GM18873 (cell line): ENCODE measurements at regions not wholly inside any gene's neighbourhood (a gene's known extent, or its start where the extent isn't known, plus 50 kb on each side); places are given as distances from the start of the nearest gene placed in this dataset.
"Not testable (repeated sequence)": the region's sequence is repeated elsewhere in the genome, so short reads cannot be mapped to it uniquely, and the experiment has no call there.

ENCODE experiments used
- ATAC-seq: cut with Tn5 transposase; IDR thresholded peaks from one replicate; pipeline ENCODE4 v1.9.1; 2021; ENCODE audit warnings: mild to moderate bottlenecking, moderate library complexity, moderate number of reproducible peaks; ENCODE audit not compliant: unreplicated experiment, low FRiP score

DNA sequence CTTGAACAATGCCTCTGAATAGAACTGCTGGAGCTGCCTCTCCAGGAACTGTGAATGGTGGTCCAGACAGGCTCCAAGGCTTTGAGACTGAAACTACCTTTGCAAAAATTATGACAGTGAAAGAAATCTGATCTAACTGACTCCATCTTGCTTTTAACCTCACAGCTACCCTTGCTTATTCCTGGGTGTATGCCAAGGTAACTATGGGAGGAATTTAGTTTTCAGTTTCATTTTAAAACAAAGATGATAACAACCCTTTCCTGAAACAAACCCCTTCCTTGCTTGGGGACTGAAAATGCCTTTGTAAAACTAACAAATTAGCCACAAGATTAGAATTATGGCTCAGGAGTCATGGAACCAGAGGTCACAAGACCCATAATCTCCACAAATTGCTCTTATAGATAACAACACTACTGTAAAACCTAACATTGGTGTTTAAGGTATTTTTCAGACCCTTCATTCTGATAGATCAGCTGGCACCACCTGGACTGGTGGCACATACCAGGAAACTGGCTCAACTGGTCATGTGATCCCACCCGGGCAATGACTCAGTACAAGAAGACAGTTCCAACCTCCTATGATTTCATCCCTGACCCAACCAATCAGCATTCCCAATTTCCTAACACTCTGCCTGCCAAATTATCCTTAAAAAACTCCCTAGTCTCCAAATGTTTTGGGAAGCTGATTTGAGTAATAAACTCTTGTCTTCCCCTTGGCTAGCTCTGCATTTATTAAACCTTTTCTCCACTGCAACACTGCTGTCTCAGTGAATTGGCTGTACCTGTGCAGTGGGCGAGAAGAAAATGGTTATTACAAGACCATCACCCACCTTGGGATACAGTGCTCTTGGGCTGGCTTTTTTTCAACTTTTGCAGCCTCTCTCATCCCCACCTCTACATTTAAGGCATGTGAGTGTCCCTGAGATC, 608.1 kb downstream of the TYW1 start:
- ATAC-seq = no peak

DNA sequence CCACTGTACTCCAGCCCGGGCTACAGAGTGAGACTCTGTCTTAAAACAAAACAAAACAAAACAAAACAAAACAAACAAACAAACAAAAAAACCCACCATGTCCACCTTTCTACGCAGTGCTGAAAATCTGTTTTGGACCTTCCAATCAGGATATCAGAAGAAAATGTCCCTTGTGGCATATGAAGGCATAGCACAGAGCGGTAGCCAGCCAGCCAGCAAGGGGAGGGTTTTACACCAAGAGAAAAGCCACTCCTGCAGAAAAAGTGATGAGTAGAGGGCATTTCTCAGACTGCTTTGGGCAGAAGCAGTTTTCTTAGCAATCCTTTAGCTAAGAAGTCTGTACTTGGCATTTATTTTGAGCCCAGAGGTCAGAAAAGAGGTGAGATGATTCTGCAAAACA, 612.2 kb downstream of the TYW1 start:
- no peak for ATAC-seq

DNA sequence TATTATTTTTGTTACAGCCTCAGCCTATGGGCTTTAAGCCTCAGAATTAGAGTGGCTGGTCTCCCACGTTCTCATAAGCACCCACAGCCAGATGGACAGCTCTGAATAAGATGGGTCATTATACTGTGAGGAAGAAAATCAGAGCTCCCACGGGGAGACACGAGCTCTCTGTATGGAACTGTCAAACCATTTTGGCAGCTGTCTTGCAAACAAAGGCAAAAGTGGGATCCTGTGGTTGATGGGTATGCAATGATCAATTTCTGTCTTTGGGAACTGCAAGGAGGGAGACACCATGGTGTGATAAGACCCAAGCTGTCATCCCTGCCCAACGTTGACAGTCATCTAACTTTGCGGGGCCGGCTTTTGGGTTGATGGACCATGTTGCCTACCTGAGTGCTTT, 614.3 kb downstream of the TYW1 start:
- no peak for ATAC-seq

GRCh38 chr7:67614843-67615242, 618.2 kb downstream of the TYW1 start:
- no peak for ATAC-seq

GRCh38 chr7:67616517-67616916, 619.9 kb downstream of the TYW1 start:
- ATAC-seq = no peak

- no peak for ATAC-seq
These were observed 622.0 kb downstream of the TYW1 start for GRCh38 chr7:67618556-67619162.

DNA sequence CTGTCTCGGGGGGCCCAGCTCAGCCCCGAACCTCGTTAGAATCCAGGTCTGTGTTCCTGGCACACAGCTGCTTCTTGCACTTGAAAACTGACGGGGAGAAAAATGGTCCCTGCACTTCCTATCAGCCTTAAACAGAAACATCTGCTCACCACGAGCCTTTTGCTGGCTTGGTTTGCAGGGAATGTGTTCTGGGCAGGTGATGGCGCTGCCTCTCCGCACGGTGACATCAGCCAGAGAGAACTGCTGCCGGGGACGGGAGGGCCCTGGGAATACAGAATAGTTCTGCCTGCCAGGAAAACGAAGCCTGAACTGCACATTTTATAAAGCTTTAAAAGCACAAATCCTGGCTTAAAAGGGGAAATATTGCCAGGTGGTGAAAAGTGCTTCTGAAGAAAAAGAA, 622.5 kb downstream of the TYW1 start:
- no peak for ATAC-seq

GRCh38 chr7:67620216-67620933, 623.7 kb downstream of the TYW1 start:
- no peak for ATAC-seq

DNA sequence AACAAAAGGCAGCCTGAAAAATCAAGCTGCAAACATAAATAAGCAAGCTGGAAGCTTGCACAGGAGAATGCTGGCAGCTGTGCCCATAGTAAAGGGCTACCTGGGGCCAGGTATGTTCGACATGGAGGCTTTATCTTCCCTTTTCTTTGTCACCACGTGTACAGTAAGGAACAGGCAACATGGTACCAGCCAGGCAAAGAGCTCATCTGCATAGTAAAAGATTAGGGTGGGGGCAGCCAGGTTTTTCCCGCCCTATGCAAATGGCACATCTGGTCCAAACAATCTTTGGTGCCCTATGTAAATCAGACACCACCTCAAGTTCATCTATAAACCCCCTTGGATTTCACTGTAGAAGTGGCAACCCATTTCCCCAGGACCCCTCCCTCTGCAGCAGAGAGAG, 625.1 kb downstream of the TYW1 start:
- ATAC-seq = no peak

- ATAC-seq = no peak
These were observed 628.7 kb downstream of the TYW1 start for GRCh38 chr7:67625257-67625737.

DNA sequence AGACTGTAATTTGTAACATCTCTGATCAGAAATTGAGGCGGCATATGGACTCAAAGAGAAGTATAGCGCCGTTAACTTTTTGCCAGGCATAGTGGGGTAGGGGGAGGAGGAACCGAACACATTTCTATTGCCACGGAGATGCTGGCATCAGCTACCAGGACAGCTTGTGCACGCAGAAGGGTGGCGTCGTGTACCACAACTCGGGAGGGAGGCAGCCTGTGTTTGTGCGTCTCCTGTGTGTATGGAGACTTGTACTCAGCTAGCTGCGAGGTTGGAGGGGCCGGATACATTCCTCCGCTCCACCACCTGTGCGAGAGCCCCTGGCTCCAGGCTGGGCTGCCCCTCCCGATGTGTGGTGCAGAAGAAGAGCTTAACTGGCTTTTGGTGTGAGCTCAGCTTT, 634.8 kb downstream of the TYW1 start:
- ATAC-seq = no peak

GRCh38 chr7:67635271-67635670, 638.6 kb downstream of the TYW1 start:
- no peak for ATAC-seq

DNA sequence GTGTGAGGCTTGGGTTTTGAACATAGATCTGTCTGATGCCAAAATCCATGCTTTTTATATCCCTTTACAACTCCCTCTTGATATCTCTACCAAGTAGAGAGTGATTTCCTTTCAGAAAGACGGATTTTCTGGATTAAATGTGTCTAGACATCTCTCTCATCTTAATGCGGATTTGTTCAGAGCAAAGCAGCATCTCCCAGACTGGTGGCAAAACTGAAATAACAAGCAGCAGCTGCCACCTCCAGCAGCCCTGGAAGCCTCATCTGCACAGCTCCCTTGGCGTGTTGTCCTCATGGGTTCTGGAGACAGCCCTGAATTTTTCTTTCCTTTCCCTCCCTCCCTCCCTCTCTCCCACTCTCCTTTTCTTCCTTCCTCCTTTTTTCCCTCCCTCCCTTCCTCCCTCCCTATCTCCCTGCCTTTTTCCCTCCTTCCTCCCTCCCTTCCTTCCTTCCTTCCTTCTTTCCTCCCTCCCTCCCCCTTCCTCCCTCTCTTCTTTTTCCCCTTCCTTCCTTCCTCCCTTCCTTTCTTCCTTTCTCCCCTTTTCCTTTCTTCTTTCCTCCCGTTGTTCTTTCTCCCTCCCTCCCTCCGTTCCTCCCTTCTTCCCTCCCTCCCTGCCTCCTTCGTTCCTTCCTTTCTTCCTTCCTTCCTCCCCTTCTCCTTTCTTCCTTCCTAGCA, 639.9 kb downstream of the TYW1 start:
- ATAC-seq = no peak

DNA sequence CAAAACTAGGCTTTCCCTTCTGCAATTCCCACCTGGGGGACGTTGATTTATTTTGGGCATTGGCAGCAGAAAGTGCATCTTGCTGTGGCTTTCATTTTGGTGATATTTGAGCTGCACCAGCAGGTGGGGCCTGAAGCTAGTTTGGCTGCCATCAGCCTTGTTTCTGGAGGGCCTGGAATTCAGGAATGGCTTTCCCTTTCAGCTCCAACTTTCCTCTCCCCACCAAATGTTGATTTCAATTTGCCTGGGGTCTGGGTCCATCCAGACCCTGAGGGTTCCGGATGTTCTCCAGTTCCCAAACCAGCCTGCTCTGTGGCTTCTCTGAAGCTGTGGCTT, 640.4 kb downstream of the TYW1 start:
- no peak for ATAC-seq

GRCh38 chr7:67642542-67642941, 645.9 kb downstream of the TYW1 start:
- not testable (repeated sequence) for ATAC-seq

- no peak for ATAC-seq
These were observed 647.5 kb downstream of the TYW1 start for GRCh38 chr7:67644151-67644550.

GRCh38 chr7:67652937-67653336, 656.3 kb downstream of the TYW1 start:
- no peak for ATAC-seq

DNA sequence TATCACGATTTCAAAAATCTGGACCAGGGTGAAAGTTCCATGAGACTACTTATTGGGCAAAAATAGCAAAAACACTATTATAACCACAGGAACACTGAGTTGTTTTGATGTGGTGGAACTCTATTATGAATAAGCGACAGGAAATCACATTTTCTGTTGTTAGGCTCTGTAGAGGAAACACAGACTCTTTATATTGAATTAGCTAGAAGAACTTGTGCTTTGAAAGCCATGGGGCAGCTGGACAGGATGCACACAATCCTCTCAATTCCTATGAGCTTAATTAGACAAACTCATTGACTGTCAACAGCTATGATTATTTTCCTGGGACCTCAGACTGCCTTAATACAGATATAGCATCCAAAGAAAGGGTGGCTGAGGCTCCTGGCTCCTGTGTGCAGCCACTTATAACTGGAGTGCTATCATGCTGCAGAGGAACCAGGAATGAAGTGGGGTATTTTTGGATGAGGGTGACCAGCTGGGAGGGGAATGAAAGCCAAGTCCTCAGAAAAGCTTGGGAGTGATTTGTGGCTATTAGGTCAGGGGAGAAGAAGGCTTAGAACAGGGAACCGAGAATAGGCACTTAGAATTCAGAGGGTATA, 657.3 kb downstream of the TYW1 start:
- ATAC-seq = no peak

- no peak for ATAC-seq
These were observed 658.0 kb downstream of the TYW1 start for GRCh38 chr7:67654642-67655041.

DNA sequence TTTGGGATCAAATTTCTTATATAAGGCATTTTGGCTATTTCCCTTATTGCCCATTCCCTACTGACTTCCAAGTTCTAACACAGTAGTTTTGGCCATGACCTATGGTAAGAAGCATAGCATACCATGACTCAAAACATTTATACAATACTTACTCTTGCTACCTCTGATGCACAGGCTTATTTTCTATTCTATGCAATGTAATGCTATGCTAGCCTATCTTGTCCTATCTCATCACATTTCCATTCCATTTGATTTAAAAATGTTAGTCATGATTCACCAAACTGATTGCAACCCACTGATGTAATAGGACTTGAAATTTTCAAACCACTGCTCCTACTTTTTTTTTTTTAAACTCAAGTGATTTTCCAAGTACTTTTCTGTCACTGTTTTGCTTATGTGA, 658.5 kb downstream of the TYW1 start:
- no peak for ATAC-seq
